Stimulated activated CD4-positive, alpha-beta T cell treated with anti-CD3 and anti-CD28 coated beads, Interleukin-1b, Interleukin-23, amount 100 ng/mL, for 48 hours (primary cell): ENCODE measurements at regions not wholly inside any gene's neighbourhood (a gene's known extent, or its start where the extent isn't known, plus 50 kb on each side); places are given as distances from the start of the nearest gene placed in this dataset.
A peak's percentile ranks its signal among the peaks of the same experiment; 100 is the strongest.

Source experiments
- DNase-seq: peaks from one replicate; pipeline ENCODE4 v3.0.0-alpha.2; 2020

- DNase-seq = peak; percentile 21
These were observed 250.0 kb upstream of the KLF6 start for GRCh38 chr10:4034907-4035598.

DNA sequence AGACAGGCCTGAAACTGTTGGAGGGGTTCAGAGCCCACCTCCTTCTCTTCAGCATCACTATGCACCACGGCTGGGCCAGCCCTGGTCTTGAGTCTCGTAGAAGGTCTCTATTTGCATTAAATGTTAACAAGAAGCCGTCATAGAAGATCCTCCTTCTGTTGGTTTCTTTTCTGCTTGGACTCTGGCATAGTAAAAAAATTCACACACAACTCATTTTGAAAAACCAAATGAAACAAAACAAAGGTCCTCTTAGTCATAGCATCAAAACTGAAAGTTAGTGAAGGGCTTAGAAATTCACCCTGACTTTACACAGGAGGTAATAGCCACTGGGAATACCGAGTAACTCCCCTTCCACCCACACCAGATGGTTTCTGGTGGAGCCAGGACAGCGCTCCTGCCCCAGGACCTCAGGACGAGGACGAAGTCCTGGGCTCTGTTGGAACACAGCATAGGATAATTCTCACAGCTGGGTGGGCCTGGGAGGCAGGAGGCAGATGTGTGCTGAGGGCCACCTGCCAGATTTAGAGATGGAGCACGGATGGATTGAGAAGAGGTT lies 248.4 kb upstream of the KLF6 start:
- no peak for DNase-seq

DNA sequence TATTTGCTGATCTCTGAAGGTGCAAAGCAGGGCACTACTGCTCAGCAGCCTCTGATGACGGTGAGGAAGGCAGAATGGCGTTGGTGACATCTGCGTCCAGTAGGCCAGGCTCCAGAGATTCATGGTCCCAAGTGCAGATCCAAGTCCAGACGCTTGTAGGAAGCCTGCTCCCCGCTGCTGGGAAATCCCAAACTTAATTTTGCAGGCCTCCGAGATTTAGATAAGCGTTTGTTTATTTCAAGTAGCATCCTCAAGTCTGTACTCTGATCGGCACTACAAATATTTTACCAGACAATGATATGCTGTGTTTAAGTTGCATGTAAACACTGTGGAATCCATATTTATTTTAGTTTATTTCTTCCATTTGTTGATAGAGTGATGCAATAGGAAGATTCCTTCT lies 244.9 kb upstream of the KLF6 start:
- DNase-seq = no peak

GRCh38 chr10:4028854-4029583 lies 244.0 kb upstream of the KLF6 start:
- DNase-seq = no peak

GRCh38 chr10:4028027-4028471 lies 243.0 kb upstream of the KLF6 start:
- no peak for DNase-seq

GRCh38 chr10:4025339-4025738 lies 240.3 kb upstream of the KLF6 start:
- DNase-seq = no peak

- no peak for DNase-seq
These were observed 239.7 kb upstream of the KLF6 start for GRCh38 chr10:4024516-4025245.

GRCh38 chr10:4024027-4024426 lies 239.0 kb upstream of the KLF6 start:
- DNase-seq = no peak

DNA sequence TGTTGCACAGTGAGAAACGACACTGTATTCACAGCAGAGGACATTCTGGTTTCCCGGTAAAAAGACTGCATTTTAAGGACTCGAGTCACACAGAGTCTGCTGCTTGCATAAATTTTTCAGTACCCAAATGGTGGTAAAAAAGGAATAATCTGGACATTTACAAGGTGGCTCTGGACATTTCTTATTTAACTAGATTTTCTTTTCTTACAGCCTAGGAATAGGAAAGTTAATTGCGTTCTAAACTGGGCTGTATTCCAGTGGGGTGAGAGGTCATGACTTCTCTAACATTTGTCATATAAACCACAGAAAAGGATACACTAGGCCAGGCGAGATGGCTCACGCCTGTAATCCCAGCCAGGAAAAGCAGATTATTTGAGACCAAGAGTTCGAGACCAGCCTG lies 237.5 kb upstream of the KLF6 start:
- DNase-seq = no peak

DNA sequence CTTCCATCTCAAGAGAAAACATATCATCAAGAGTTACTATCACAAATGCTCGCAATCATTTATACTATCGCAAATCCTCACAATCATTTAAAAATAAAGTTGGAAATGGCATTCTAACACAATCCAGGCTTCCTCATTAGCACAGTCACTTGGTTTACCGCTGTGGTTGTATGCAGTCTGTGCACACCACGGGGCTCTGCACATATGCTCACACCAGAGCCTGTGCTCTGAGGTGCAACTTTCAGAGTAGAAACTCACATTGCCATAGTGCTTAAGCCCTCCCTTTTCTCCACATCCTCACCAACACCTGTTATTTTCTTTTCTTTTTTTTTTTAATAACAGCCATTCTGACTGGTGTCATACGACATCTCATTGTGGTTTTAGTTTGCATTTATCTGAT lies 235.6 kb upstream of the KLF6 start:
- DNase-seq = no peak

DNA sequence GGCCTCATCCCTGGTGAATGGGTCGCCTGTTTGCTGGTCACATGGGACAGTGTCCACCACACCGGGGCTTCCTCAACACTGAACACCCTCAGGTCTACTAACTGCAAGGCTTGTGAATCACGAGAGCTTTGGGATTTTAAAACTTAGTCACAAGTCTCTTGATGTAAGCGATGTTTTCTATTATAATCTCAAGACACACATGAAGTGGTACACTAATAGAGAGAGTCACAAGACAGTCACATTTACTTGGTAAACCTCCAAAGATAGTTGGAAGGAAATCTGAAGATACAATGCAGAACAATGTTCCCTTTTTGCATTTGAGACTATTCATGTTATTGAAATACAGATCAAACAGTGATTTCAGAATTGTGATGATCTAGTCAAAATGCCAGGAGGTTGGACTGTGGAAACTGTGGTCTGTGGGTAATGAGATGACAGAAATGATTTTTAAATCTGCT lies 233.1 kb upstream of the KLF6 start:
- no peak for DNase-seq

DNA sequence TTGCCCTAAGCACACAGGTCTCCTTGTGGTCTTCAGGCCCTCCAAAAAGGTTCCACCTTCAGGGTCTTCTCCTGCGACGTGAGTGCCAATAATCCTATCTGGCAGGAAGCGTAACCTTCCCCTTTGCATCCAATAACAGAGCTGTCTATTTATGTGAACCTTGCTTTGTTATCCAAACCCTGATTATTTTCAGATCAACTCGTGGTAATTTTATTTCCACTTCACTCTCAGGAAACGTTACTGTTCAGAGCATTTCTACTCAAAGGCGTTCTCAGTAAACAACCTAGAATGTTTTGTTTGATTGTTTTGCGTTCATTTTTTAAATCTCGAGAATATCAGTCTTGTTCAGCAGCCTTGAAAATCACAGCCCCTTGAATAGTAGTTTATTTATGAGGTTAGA lies 232.3 kb upstream of the KLF6 start:
- no peak for DNase-seq

GRCh38 chr10:4016214-4016740 lies 231.3 kb upstream of the KLF6 start:
- no peak for DNase-seq

DNA sequence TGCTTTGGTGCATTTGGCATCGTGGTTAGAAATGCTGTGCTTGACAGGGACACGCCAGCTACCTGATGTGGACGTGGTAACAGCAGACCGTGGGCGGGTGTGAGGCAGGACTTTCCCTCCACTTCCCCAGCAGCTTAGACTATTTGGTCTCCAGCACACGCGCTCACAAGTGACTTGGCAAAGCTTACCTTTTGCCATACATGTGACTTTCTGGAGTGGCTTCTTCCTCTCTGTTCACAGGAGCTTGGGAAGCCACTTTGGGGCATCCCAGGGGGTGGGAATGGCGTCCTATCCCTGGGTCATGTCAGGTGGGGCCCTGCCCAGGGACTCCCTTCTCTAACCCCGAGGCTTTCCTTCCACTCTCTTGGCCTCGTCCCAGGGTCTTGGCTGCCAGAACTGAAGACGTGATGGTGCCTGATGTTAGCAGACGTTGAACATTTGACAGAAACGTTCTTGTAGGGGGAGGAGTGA lies 228.7 kb upstream of the KLF6 start:
- peak; percentile 72 for DNase-seq

- no peak for DNase-seq
These were observed 227.8 kb upstream of the KLF6 start for GRCh38 chr10:4012848-4013247.

GRCh38 chr10:4011136-4011812 lies 226.3 kb upstream of the KLF6 start:
- no peak for DNase-seq

DNA sequence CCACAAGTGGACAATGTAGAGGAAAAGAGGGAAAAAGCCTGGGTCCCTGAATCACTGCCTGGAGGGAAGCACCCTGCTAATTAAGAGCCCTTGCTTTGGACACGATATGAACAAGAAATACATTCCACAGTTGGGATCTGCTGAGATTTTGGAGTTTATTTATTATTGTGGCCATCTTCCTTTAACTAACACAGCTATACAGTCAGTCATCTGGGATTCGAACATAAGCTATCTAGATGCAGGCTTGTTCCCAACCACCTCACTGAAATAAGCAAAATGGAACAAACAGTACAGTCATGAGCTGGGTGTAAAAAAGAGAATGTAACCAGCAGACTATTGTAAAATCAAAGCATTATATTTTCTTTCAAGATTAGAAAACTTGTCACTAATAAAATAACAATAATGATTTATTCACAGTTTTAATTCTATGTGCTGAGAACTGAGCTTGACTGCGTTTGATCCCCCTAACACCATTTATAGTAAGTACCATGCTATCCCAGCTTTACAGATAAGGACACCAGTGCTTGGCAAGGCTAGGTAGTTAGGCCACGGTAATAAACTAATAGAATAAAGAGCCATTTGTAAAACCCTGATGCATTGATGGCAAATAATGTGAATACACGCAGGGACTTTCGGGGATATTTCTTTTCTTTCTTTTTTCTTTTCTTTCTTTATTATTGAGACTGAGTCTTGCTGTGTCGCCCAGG lies 223.8 kb upstream of the KLF6 start:
- DNase-seq = no peak

- no peak for DNase-seq
These were observed 222.8 kb upstream of the KLF6 start for GRCh38 chr10:4007771-4008170.

DNA sequence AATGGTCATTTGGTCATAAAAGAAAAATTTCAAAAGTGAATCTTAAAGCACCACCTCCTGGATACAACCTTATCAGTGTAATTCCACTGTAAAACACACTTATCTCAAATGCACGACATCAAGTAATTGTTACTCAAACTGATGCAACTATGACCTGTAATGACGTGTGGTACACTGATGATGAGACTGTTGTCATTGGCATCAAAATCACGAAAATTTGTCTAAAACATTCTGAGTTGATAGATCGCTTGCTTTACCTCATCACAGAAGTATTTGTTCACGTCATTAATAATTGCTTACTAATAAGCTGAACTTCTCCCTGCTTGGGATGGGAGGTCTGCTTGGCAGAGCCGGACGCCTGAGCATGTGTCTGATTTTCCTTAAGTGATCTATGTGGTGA lies 221.8 kb upstream of the KLF6 start:
- DNase-seq = no peak

DNA sequence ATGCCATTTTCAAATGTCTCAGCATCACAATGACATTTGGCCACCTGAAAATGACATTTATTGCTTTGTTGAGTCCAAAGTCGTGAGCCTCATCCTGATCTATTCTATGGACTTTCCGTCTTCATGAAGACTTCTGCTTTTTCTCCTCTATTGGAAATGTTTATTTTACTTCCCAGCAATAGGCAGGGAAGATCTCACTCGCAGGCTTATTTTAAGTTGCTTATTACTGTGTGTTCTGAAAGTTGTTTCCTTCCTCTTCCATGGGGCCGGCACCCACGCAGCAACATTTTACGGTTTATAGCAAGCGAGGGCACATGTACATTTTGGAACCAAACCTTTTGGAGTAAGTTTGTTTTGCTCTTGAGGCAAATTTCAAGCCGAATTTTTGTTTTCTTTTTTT lies 221.0 kb upstream of the KLF6 start:
- DNase-seq = no peak

DNA sequence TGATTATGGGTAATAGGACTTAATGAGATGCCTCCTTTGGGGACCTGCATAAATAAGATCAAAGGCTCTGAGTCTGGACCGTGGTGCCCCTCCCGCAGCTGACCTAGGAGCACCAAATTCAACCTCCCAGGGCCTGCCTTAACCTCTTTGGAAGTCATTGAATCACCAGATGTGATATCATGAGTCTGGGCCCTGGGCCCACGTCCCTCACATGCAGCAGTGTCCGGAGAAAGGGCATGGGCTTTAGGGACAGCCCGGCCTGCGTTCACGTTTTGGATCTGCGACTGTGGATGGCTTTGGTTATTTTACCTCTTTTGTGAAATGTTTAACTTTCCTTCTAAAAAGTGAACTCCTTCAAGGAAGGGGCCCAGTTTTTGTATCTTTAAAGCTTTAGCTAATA lies 220.0 kb upstream of the KLF6 start:
- DNase-seq = no peak

DNA sequence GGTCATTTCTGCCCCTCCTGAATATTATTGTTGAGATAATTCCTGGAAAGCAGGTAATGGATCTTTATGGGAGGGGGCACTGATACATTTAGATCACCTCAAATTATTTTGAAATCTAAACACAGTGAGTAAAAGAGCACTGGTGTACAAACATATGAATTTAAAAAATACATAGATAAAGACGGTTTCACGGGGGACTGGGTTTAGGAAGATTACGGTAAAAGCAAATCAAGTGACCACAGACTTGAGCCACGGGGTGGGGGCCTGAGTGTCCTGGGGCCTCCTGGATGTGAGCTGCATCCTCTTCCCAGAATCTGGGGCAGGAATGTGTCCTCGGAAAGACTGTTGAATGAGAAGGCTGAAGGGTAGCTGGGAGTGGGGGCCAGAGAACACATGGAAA lies 219.1 kb upstream of the KLF6 start:
- no peak for DNase-seq
